GM18502 (cell line): ENCODE measurements at regions not wholly inside any gene's neighbourhood (a gene's known extent, or its start where the extent isn't known, plus 50 kb on each side); places are given as distances from the start of the nearest gene placed in this dataset.
"Not testable (repeated sequence)": the region's sequence is repeated elsewhere in the genome, so short reads cannot be mapped to it uniquely, and the experiment has no call there.

Experiments used
- ATAC-seq: cut with Tn5 transposase; IDR thresholded peaks from one replicate; pipeline ENCODE4 v1.9.1; 2021; ENCODE audit warnings: mild to moderate bottlenecking; ENCODE audit not compliant: unreplicated experiment, poor library complexity

- ATAC-seq: no peak
Observed at GRCh38 chr12:22803725-22804124, 178.8 kb downstream of the ETNK1 start.

- ATAC-seq: no peak
Observed at GRCh38 chr12:22808860-22809259, 183.9 kb downstream of the ETNK1 start.

GRCh38 chr12:22810036-22810435, 185.1 kb downstream of the ETNK1 start:
- no peak for ATAC-seq

GRCh38 chr12:22812531-22812930, 187.6 kb downstream of the ETNK1 start:
- ATAC-seq: no peak

GRCh38 chr12:22821985-22822384, 197.0 kb downstream of the ETNK1 start:
- ATAC-seq: no peak

GRCh38 chr12:22826026-22826425, 201.1 kb downstream of the ETNK1 start:
- no peak for ATAC-seq

GRCh38 chr12:22826446-22826981, 201.5 kb downstream of the ETNK1 start:
- ATAC-seq: not testable (repeated sequence)

- ATAC-seq: peak; percentile 85
Observed at GRCh38 chr12:22828066-22828465, 203.1 kb downstream of the ETNK1 start.

GRCh38 chr12:22835431-22835830, 210.5 kb downstream of the ETNK1 start:
- ATAC-seq: no peak

- no peak for ATAC-seq
Observed at GRCh38 chr12:22850185-22850584, 225.2 kb downstream of the ETNK1 start.

GRCh38 chr12:22851532-22851931, 226.6 kb downstream of the ETNK1 start:
- ATAC-seq: no peak

GRCh38 chr12:22855456-22855855, 230.5 kb downstream of the ETNK1 start:
- no peak for ATAC-seq

- no peak for ATAC-seq
Observed at GRCh38 chr12:22856178-22856577, 231.2 kb downstream of the ETNK1 start.

GRCh38 chr12:22858849-22859570, 234.0 kb downstream of the ETNK1 start:
- ATAC-seq: peak; percentile 45

- no peak for ATAC-seq
Observed at GRCh38 chr12:22860926-22861325, 236.0 kb downstream of the ETNK1 start.

- ATAC-seq: no peak
Observed at GRCh38 chr12:22865822-22866221, 240.9 kb downstream of the ETNK1 start.

GRCh38 chr12:22866406-22866805, 241.4 kb downstream of the ETNK1 start:
- ATAC-seq: no peak

GRCh38 chr12:22874151-22874550, 249.2 kb downstream of the ETNK1 start:
- no peak for ATAC-seq

- ATAC-seq: no peak
Observed at GRCh38 chr12:22876262-22876661, 251.3 kb downstream of the ETNK1 start.

- ATAC-seq: no peak
Observed at GRCh38 chr12:22879203-22879602, 254.2 kb downstream of the ETNK1 start.

- no peak for ATAC-seq
Observed at GRCh38 chr12:22880331-22880730, 255.4 kb downstream of the ETNK1 start.

GRCh38 chr12:22880807-22881206, 255.8 kb downstream of the ETNK1 start:
- no peak for ATAC-seq
